ENCODE measurements at regions not wholly inside any gene's neighbourhood (a gene's known extent, or its start where the extent isn't known, plus 50 kb on each side); places are given as distances from the start of the nearest gene placed in this dataset.

DNA sequence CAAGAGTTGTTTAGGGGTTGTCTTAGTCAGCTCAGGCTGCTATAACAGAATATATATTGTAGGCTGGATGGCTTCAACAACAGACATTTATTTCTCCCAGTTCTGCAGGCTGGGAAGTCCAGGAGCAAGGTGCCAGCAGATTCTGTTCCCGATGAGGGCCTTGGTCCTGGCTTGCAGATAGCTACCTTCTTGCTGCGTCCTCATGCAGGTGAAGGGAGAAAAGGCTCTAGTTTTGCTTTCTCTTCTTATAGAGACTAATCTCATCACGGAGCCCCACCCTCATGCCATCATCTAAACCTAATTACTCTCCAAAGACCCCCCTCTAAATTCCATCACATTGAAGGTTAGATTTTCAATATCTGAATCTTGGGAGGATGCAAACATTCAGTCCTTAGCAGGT, 246.0 kb upstream of the ANKRD55 start:
- POLR2A ChIA-PET, result interaction anchor here (0.8 to 4.6 kb wide), 11 partner anchors 60 to 363 kb away, joined by 3 to 50 read pairs (median 8); partner anchors contain the start of gene MAP3K1
- DNase-seq, result no peak

DNA sequence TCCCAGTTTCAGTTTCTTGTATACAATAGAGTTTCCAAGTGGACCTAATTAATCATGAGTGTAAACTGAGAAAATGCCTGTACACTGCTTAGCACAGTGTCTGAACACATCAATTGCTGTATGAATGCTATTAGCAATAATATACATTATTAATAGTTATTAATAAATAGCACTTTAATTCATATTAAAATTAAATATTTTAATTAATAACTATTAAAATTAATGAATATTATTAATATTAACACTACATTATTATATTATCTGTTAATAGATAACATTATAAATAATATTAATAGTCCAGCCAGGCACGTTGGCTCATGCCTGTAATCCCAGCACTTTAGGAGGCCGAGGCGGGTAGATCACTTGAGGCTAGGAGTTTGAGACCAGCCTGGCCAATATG, 244.9 kb upstream of the ANKRD55 start:
- Mint-ChIP-seq H3K27me3 (no peaks in the 10 kb centered on the region), H3K36me3 (ENCODE audit: low read depth) (no peaks in the 10 kb centered on the region), H3K9me3 (no peaks in the 10 kb centered on the region), H3K4me1 (peaks cover 44% of the 10 kb centered on the region), H3K4me3 (no peak overlapping the region), H3K27ac (peak overlapping the region; percentile 12)
- TF ChIP-seq CTCF (IDR thresholded peaks at IDR 0.05), result no peak
- POLR2A ChIA-PET, result interaction anchor here (0.8 to 2.7 kb wide), 2 partner anchors 59 to 208 kb away, joined by 5 to 8 read pairs; no protein-coding TSS in a partner anchor
- CTCF ChIA-PET, result interaction anchor here (0.9 to 2.8 kb wide), 2 partner anchors 207 to 360 kb away, joined by 3 to 12 read pairs; no protein-coding TSS in a partner anchor
- intact Hi-C loops (cut with micrococcal nuclease), result no loop called here
- DNase-seq (no peak), ATAC-seq (ENCODE audit: low read depth) (no peak)

More for the DNA sequence above, 246.0 kb upstream of the ANKRD55 start:
- Mint-ChIP-seq H3K4me1 (peaks cover 45% of the 10 kb centered on the region), H3K4me3 (peak overlapping the region; percentile 79), H3K9me3 (no peaks in the 10 kb centered on the region), H3K36me3 (ENCODE audit: low read depth) (no peaks in the 10 kb centered on the region), H3K27me3 (no peaks in the 10 kb centered on the region), H3K27ac (peak overlapping the region; percentile 89)
- CTCF ChIA-PET, result interaction anchor here (1.0 to 4.2 kb wide), 4 partner anchors 63 to 359 kb away, joined by 3 to 20 read pairs (median 11); no protein-coding TSS in a partner anchor
- intact Hi-C loops (cut with micrococcal nuclease), result no loop called here
- TF ChIP-seq CTCF (IDR thresholded peaks at IDR 0.05), result no peak
- no peak for ATAC-seq (ENCODE audit: low read depth)

DNA sequence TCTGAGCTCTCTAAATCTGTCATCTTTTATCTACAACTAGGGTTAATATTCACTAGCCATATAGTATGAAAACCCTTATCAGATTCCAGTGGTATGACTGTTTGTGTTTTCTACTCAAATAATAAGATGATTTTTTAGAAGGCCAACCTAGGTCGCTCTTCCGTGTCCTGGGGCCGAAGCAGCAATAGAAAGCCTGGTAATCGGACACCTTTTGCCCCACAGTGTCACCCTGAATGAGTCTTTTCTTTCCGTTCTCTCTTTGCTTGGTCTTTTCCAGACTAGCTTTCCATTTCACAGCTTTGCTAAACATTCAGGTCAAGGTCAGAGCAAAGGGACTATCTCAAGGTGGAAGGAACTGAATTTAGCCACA, 243.3 kb upstream of the ANKRD55 start:
- POLR2A ChIA-PET, result no interaction called here
- Mint-ChIP-seq H3K27ac (no peak overlapping the region), H3K36me3 (ENCODE audit: low read depth) (no peaks in the 10 kb centered on the region), H3K4me1 (peaks cover 28% of the 10 kb centered on the region), H3K4me3 (no peak overlapping the region), H3K9me3 (no peaks in the 10 kb centered on the region), H3K27me3 (no peaks in the 10 kb centered on the region)
- intact Hi-C loops (cut with micrococcal nuclease), result no loop called here
- no peak for TF ChIP-seq CTCF (IDR thresholded peaks at IDR 0.05)
- no peak for DNase-seq
- ATAC-seq (ENCODE audit: low read depth), result no peak
- CTCF ChIA-PET, result interaction anchor here (0.6 to 2.8 kb wide), 2 partner anchors 169 to 361 kb away, joined by 4 to 12 read pairs; no protein-coding TSS in a partner anchor

GRCh38 chr5:56475689-56476486, 242.8 kb upstream of the ANKRD55 start:
- Mint-ChIP-seq H3K9me3 (no peaks in the 10 kb centered on the region), H3K4me1 (peaks cover 23% of the 10 kb centered on the region), H3K27me3 (no peaks in the 10 kb centered on the region), H3K36me3 (ENCODE audit: low read depth) (no peaks in the 10 kb centered on the region), H3K4me3 (no peak overlapping the region), H3K27ac (no peak overlapping the region)
- POLR2A ChIA-PET, result no interaction called here
- no peak for TF ChIP-seq CTCF (IDR thresholded peaks at IDR 0.05)
- CTCF ChIA-PET, result interaction anchor here (0.6 to 2.8 kb wide), 2 partner anchors 170 to 362 kb away, joined by 4 to 12 read pairs; no protein-coding TSS in a partner anchor
- no peak for ATAC-seq (ENCODE audit: low read depth)
- DNase-seq, result no peak
- intact Hi-C loops (cut with micrococcal nuclease), result no loop called here

DNA sequence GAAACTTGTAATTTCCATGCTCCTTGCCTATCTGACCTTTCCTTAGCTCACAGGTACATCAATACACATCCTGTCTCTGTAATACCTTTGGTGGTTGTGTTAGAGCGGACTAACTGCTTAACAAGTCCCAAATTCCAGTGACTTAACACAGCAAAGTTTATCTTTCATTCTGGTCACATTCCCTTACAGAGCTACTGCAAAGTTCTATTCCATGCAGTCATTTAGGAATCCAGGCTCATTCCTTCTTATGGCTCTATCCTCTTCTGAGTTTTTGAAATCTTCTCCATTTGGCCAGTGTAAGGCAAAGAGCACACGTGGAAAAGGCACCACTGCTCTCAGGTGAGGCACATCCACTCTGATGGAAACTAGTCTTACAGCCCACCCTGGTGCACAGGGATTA, 238.6 kb upstream of the ANKRD55 start:
- ChIA-PET CTCF (no interaction called here), POLR2A (interaction anchor here (0.6 kb wide), 1 partner anchor 115 kb away, joined by 4 read pairs; no protein-coding TSS in a partner anchor)
- no peak for TF ChIP-seq CTCF (IDR thresholded peaks at IDR 0.05)
- no peak for ATAC-seq (ENCODE audit: low read depth)
- Mint-ChIP-seq H3K9me3 (no peaks in the 10 kb centered on the region), H3K4me3 (no peak overlapping the region), H3K4me1 (peaks cover 7% of the 10 kb centered on the region), H3K27ac (no peak overlapping the region), H3K36me3 (ENCODE audit: low read depth) (no peaks in the 10 kb centered on the region), H3K27me3 (no peaks in the 10 kb centered on the region)
- intact Hi-C loops (cut with micrococcal nuclease), result no loop called here
- no peak for DNase-seq

Data from activated B cell treated with CpG ODN at 0.5 μM for 24 hours (primary cell).